NB4 (cell line): ENCODE measurements at regions not wholly inside any gene's neighbourhood (a gene's known extent, or its start where the extent isn't known, plus 50 kb on each side); places are given as distances from the start of the nearest gene placed in this dataset.

Experiments
- CTCF ChIP-seq: IDR thresholded peaks from one replicate; pipeline ENCODE4 v1.5.1; 2012; ENCODE audit warnings: low read depth, low read length
- POLR2A ChIP-seq: IDR thresholded peaks from 2 replicates; pipeline ENCODE4 v1.6.1; 2011; ENCODE audit warnings: mild to moderate bottlenecking; ENCODE audit not compliant: insufficient read length; ENCODE audit errors: extremely low read depth

GRCh38 chr1:110786802-110787327 is 86.1 kb upstream of the CD53 start:
- TF ChIP-seq CTCF (no peak), POLR2A (no peak)
